Panc1 (cell line): ENCODE measurements at regions not wholly inside any gene's neighbourhood (a gene's known extent, or its start where the extent isn't known, plus 50 kb on each side); places are given as distances from the start of the nearest gene placed in this dataset.

Experiments used
- ATAC-seq: fragments of 200-7000 bp; cut with Tn5 transposase; 2 replicates; pipeline ENCODE4 v1.9.1; 2020; ENCODE audit warnings: mild to moderate bottlenecking, moderate library complexity
- BruUV-seq: library from RNA; stranded (reverse); fragments of 400-500 nt; replicated peaks from 2 replicates; lab custom pipeline; 2021; lab: Mats Ljungman, UMichigan
- CTCF ChIA-PET: fragments of 300-600 bp; sonication (Branson Sonifier 250); formaldehyde crosslinking; loops from one replicate; lab custom pipeline; 2022; ENCODE audit warnings: antibody characterized with exemption; lab: Charles Lee
- POLR2A ChIA-PET: fragments of 300-600 bp; sonication (Branson Sonifier 250); formaldehyde crosslinking; loops from one replicate; lab custom pipeline; 2022; ENCODE audit warnings: antibody characterized with exemption; lab: Charles Lee
- DNase-seq: peaks from one replicate; pipeline ENCODE4 v3.0.0-alpha.2; 2010; ENCODE audit warnings: low read depth, low spot score
- H3K27ac ChIP-seq: 2 replicates; pipeline ENCODE4 v1.5.1; 2011; ENCODE audit warnings: mild to moderate bottlenecking, low read length, inconsistent platforms
- H3K27me3 ChIP-seq: fragments of 200-500 bp; sonication (Bioruptor generic); 2 replicates; pipeline ENCODE4 v1.6.0; 2014; ENCODE audit warnings: low read length, inconsistent platforms; ENCODE audit not compliant: control insufficient read depth, insufficient read depth
- H3K36me3 ChIP-seq: fragments of 200-500 bp; sonication (Bioruptor generic); 2 replicates; pipeline ENCODE4 v1.5.1; 2014; ENCODE audit warnings: inconsistent platforms, mild to moderate bottlenecking, low read length, moderate library complexity; ENCODE audit not compliant: control insufficient read depth, insufficient read depth
- H3K4me1 ChIP-seq: 2 replicates; pipeline ENCODE4 v1.5.1; 2011; ENCODE audit warnings: inconsistent platforms, mild to moderate bottlenecking, low read length, moderate library complexity; ENCODE audit not compliant: control insufficient read depth, insufficient read depth
- H3K4me3 ChIP-seq, 2 experiments: 2 replicates each; pipeline ENCODE4 v1.5.1; 2011 to 2012; ENCODE audit warnings: low read depth in 2 of 2, low read length in 2 of 2, mild to moderate bottlenecking in 2 of 2, inconsistent platforms in 1 of 2, moderate library complexity in 1 of 2
- H3K9me3 ChIP-seq: fragments of 200-500 bp; sonication (Bioruptor generic); 2 replicates; pipeline ENCODE4 v1.5.1; 2014; ENCODE audit warnings: low read depth, mild to moderate bottlenecking, inconsistent platforms, low read length, moderate library complexity; ENCODE audit not compliant: control insufficient read depth, insufficient read depth
- POLR2AphosphoS5 ChIP-seq: IDR thresholded peaks from 2 replicates; pipeline ENCODE4 v1.6.1; 2012; ENCODE audit warnings: mild to moderate bottlenecking, low read depth, low read length, moderate library complexity
- SIN3A ChIP-seq: IDR thresholded peaks from 2 replicates; pipeline ENCODE4 v1.6.1; 2012; ENCODE audit warnings: low read depth, mild to moderate bottlenecking, low read length, moderate library complexity, borderline replicate concordance; ENCODE audit not compliant: insufficient read depth
- TCF7L2 ChIP-seq: IDR thresholded peaks from 2 replicates; pipeline ENCODE4 v1.6.1; 2011; ENCODE audit warnings: mild to moderate bottlenecking, low read depth, low read length, inconsistent platforms
- in situ Hi-C: cut with HindIII; loops from 2 replicates; pipeline ENCODE4 v1.10.0; 2016; ENCODE audit warnings: low sequenced_read_pairs, low pct_unique_long_range_greater_than_20kb
- intact Hi-C: fragments of 100-400 bp; cut with micrococcal nuclease; formaldehyde crosslinking; loops from one replicate; pipeline ENCODE4 v1.10.0; 2022; ENCODE audit not compliant: unreplicated experiment
- TF ChIP-seq, protein P1 (sequence below), 2 experiments: IDR thresholded peaks; 2 replicates each; pipeline ENCODE4 v1.6.1; 2011 to 2012; ENCODE audit warnings: low read depth in 2 of 2, control low read depth in 1 of 2, low read length in 1 of 2, mild to moderate bottlenecking in 1 of 2, moderate library complexity in 1 of 2; ENCODE audit not compliant: insufficient read depth in 1 of 2
- TF ChIP-seq, protein P2 (sequence below): fragments of 450-650 bp; IDR thresholded peaks from 2 replicates; pipeline ENCODE4 v1.5.1; 2017; ENCODE audit warnings: mild to moderate bottlenecking

- no peaks in the 10 kb centered on the region for H3K9me3 ChIP-seq
- TF ChIP-seq SIN3A: no peak
- TF ChIP-seq, protein P1, sequence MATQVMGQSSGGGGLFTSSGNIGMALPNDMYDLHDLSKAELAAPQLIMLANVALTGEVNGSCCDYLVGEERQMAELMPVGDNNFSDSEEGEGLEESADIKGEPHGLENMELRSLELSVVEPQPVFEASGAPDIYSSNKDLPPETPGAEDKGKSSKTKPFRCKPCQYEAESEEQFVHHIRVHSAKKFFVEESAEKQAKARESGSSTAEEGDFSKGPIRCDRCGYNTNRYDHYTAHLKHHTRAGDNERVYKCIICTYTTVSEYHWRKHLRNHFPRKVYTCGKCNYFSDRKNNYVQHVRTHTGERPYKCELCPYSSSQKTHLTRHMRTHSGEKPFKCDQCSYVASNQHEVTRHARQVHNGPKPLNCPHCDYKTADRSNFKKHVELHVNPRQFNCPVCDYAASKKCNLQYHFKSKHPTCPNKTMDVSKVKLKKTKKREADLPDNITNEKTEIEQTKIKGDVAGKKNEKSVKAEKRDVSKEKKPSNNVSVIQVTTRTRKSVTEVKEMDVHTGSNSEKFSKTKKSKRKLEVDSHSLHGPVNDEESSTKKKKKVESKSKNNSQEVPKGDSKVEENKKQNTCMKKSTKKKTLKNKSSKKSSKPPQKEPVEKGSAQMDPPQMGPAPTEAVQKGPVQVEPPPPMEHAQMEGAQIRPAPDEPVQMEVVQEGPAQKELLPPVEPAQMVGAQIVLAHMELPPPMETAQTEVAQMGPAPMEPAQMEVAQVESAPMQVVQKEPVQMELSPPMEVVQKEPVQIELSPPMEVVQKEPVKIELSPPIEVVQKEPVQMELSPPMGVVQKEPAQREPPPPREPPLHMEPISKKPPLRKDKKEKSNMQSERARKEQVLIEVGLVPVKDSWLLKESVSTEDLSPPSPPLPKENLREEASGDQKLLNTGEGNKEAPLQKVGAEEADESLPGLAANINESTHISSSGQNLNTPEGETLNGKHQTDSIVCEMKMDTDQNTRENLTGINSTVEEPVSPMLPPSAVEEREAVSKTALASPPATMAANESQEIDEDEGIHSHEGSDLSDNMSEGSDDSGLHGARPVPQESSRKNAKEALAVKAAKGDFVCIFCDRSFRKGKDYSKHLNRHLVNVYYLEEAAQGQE (IDR thresholded peaks at IDR 0.05; ENCODE audit: insufficient read depth in 1 of 2, low read depth in 2 of 2, low read length in 1 of 2): no peak
- TF ChIP-seq, protein P2, sequence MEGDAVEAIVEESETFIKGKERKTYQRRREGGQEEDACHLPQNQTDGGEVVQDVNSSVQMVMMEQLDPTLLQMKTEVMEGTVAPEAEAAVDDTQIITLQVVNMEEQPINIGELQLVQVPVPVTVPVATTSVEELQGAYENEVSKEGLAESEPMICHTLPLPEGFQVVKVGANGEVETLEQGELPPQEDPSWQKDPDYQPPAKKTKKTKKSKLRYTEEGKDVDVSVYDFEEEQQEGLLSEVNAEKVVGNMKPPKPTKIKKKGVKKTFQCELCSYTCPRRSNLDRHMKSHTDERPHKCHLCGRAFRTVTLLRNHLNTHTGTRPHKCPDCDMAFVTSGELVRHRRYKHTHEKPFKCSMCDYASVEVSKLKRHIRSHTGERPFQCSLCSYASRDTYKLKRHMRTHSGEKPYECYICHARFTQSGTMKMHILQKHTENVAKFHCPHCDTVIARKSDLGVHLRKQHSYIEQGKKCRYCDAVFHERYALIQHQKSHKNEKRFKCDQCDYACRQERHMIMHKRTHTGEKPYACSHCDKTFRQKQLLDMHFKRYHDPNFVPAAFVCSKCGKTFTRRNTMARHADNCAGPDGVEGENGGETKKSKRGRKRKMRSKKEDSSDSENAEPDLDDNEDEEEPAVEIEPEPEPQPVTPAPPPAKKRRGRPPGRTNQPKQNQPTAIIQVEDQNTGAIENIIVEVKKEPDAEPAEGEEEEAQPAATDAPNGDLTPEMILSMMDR: no peak
- no peak for TF ChIP-seq POLR2AphosphoS5
- no peak for TF ChIP-seq TCF7L2
- no peak overlapping the region for H3K27ac ChIP-seq
- no peaks in the 10 kb centered on the region for H3K36me3 ChIP-seq
- no TSS peak for BruUV-seq
- no peaks in the 10 kb centered on the region for H3K4me1 ChIP-seq
- DNase-seq (no peak), ATAC-seq (no peak)
- in situ Hi-C loops: no loop called here
- H3K27me3 ChIP-seq: no peaks in the 10 kb centered on the region
- CTCF ChIA-PET: no interaction called here
- H3K4me3 ChIP-seq: no peak overlapping the region
- intact Hi-C loops: no loop called here
- POLR2A ChIA-PET: no interaction called here
Measured at GRCh38 chr5:167923396-167923795, 368.0 kb upstream of the WWC1 start.

GRCh38 chr5:167929841-167930240 is 361.6 kb upstream of the WWC1 start:
- H3K4me3 ChIP-seq: no peak overlapping the region
- in situ Hi-C loops: no loop called here
- TF ChIP-seq SIN3A: no peak
- no peak for TF ChIP-seq TCF7L2
- TF ChIP-seq POLR2AphosphoS5: no peak
- TF ChIP-seq, protein P2: no peak
- TF ChIP-seq, protein P1 (IDR thresholded peaks at IDR 0.05; ENCODE audit: insufficient read depth in 1 of 2, low read depth in 2 of 2, low read length in 1 of 2): no peak
- DNase-seq (no peak), ATAC-seq (no peak)
- ChIA-PET POLR2A (no interaction called here), CTCF (no interaction called here)
- H3K9me3 ChIP-seq: no peaks in the 10 kb centered on the region
- intact Hi-C loops: no loop called here
- H3K27ac ChIP-seq: no peak overlapping the region
- H3K27me3 ChIP-seq: no peaks in the 10 kb centered on the region
- H3K36me3 ChIP-seq: no peaks in the 10 kb centered on the region
- H3K4me1 ChIP-seq: no peaks in the 10 kb centered on the region
- BruUV-seq: no TSS peak
